ENCODE measurements at regions not wholly inside any gene's neighbourhood (a gene's known extent, or its start where the extent isn't known, plus 50 kb on each side); places are given as distances from the start of the nearest gene placed in this dataset.

GRCh38 chr5:173493040-173493439 is 123.4 kb downstream of the BOD1 start:
- TF ChIP-seq CTCF (conservative IDR thresholded peaks at IDR 0.05; ENCODE audit: low read depth, low read length) (no peak), EZH2 (IDR thresholded peaks at IDR 0.05; ENCODE audit: low read length, unreplicated experiment) (no peak), EZH2phosphoT487 (IDR thresholded peaks at IDR 0.05; ENCODE audit: borderline replicate concordance, low read length) (no peak)

Measured in PC-3 (cell line).